ENCODE measurements at regions not wholly inside any gene's neighbourhood (a gene's known extent, or its start where the extent isn't known, plus 50 kb on each side); places are given as distances from the start of the nearest gene placed in this dataset.

DNA sequence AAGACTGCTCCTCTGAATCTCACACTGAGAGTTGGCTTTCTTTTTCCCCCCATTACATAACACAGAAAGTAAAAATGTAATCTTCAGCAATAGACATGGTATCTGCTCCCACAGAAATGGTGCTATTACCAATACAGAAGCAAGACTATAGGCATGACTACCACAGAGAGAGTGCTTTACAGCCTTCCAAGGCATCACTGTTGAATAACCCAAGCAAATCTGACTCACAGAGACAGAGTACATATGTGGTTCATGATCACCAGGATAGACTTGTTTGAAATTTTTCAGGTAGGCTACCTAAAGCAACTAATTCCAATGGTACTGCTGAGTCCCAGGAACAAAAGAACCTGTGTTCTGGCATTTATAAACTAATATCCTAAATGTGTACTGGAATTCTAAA, 1373.4 kb upstream of the C9orf72 start:
- Histone ChIP-seq H3K27me3 (ENCODE audit: insufficient read depth, low read length) (no peaks in the 10 kb centered on the region), H3K79me1 (ENCODE audit: insufficient read depth, low read depth, low read length, poor library complexity, severe bottlenecking) (no peaks in the 10 kb centered on the region), H3K56ac (ENCODE audit: insufficient read length, low read depth, low read length) (no peak overlapping the region), H3K23me2 (ENCODE audit: insufficient read length, low read depth, low read length, poor library complexity, severe bottlenecking) (no peaks in the 10 kb centered on the region), H2BK12ac (ENCODE audit: insufficient read length, low read depth, low read length) (no peak overlapping the region), H4K5ac (ENCODE audit: insufficient read length, low read depth, low read length) (no peak overlapping the region), H3K4ac (ENCODE audit: low read depth, low read length) (no peak overlapping the region), H3K23ac (ENCODE audit: insufficient read length, low read depth, low read length) (no peak overlapping the region), H3K79me2 (ENCODE audit: insufficient read depth, low read length) (no peaks in the 10 kb centered on the region), H3K18ac (ENCODE audit: insufficient read length, low read depth, low read length) (no peak overlapping the region), H2BK15ac (ENCODE audit: low read depth, low read length) (no peak overlapping the region), H3K9ac (ENCODE audit: extremely low read depth, insufficient read length, low read length) (no peak overlapping the region), H4K8ac (replicated peaks; ENCODE audit: insufficient read length, low read depth, low read length) (no peak overlapping the region), H4K91ac (ENCODE audit: insufficient read length, low read depth, low read length) (no peak overlapping the region), H3T11ph (ENCODE audit: low read length) (no peak overlapping the region), H3K9me3 (ENCODE audit: control insufficient read depth, low read depth, low read length) (no peaks in the 10 kb centered on the region), H3K4me1 (ENCODE audit: insufficient read depth, low read length) (peaks cover 4% of the 10 kb centered on the region; the same call in 1 of the 2 replicates), H3K27ac (ENCODE audit: insufficient read length, low read depth, low read length) (no peak overlapping the region), H2BK120ac (ENCODE audit: low read depth, low read length, poor library complexity, severe bottlenecking) (no peak overlapping the region), H2AFZ (ENCODE audit: low read length) (no peak overlapping the region), H3K14ac (ENCODE audit: insufficient read depth, low read length) (no peak overlapping the region), H2BK5ac (ENCODE audit: insufficient read length, low read length) (no peak overlapping the region), H4K20me1 (ENCODE audit: control insufficient read depth, insufficient read depth, insufficient read length) (no peaks in the 10 kb centered on the region), H2BK20ac (ENCODE audit: low read depth, low read length, poor library complexity, severe bottlenecking) (no peak overlapping the region), H2AK5ac (ENCODE audit: insufficient read length, low read length) (no peak overlapping the region), H3K4me2 (ENCODE audit: insufficient read depth, insufficient read length, low read length) (no peak overlapping the region)
- H3K9me3 Mint-ChIP-seq = peaks cover 7 to 16% of the 10 kb centered on the region in 2 experiments
- DNase-seq = no peak
- peaks cover 18 to 19% of the 10 kb centered on the region in 2 experiments for H3K4me1 Mint-ChIP-seq
- no peak overlapping the region for H3K27ac Mint-ChIP-seq
- no peak overlapping the region for H3K4me3 Mint-ChIP-seq
- peaks cover 8 to 15% (median 11%) of the 10 kb centered on the region in 3 experiments for H3K36me3 Mint-ChIP-seq (ENCODE audit: insufficient read depth in 1 of 3, low read depth in 3 of 3)
- no peaks in the 10 kb centered on the region for H3K27me3 Mint-ChIP-seq (ENCODE audit: low read depth)
- TF ChIP-seq, protein P1, sequence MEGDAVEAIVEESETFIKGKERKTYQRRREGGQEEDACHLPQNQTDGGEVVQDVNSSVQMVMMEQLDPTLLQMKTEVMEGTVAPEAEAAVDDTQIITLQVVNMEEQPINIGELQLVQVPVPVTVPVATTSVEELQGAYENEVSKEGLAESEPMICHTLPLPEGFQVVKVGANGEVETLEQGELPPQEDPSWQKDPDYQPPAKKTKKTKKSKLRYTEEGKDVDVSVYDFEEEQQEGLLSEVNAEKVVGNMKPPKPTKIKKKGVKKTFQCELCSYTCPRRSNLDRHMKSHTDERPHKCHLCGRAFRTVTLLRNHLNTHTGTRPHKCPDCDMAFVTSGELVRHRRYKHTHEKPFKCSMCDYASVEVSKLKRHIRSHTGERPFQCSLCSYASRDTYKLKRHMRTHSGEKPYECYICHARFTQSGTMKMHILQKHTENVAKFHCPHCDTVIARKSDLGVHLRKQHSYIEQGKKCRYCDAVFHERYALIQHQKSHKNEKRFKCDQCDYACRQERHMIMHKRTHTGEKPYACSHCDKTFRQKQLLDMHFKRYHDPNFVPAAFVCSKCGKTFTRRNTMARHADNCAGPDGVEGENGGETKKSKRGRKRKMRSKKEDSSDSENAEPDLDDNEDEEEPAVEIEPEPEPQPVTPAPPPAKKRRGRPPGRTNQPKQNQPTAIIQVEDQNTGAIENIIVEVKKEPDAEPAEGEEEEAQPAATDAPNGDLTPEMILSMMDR (conservative IDR thresholded peaks at IDR 0.05) = no peak

Measured in H9 (cell line).